SU-DHL-6 (cell line): ENCODE measurements at regions not wholly inside any gene's neighbourhood (a gene's known extent, or its start where the extent isn't known, plus 50 kb on each side); places are given as distances from the start of the nearest gene placed in this dataset.

ENCODE experiments used
- EZH2phosphoT487 ChIP-seq: fragments of 200-600 bp; sonication (generic), shearing (Covaris generic); conservative IDR thresholded peaks from 2 replicates; pipeline ENCODE4 v1.6.1; 2018; ENCODE audit warnings: mild to moderate bottlenecking, antibody characterized with exemption, low read length, moderate library complexity, mixed read lengths
- TF ChIP-seq, protein P1 (sequence below): fragments of 200-600 bp; sonication (generic); IDR thresholded peaks from one replicate; pipeline ENCODE4 v1.5.1; 2017; ENCODE audit warnings: antibody characterized with exemption, mild to moderate bottlenecking, low read length, moderate library complexity; ENCODE audit not compliant: insufficient read depth, poor library complexity, severe bottlenecking

DNA sequence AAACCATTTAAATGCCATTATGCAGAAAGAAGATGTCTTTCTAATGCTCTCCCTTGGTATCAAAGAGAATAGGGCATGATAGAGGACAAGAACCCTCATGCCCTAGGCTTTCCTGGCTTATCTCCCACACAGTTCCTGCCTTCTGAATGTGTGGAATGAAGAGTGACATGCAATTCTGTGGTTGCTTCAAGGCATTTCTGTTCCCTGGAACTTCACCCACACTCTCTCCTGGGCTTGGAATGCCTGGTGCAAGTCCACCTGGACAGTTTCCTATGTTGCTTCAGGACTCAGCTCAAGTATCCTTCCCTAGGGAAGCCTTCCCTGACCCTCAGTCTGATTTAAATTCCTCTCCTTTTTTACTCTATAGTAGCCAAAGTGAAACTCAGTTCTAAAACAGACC lies 53.8 kb upstream of the DRD2 start:
- TF ChIP-seq, protein P1, sequence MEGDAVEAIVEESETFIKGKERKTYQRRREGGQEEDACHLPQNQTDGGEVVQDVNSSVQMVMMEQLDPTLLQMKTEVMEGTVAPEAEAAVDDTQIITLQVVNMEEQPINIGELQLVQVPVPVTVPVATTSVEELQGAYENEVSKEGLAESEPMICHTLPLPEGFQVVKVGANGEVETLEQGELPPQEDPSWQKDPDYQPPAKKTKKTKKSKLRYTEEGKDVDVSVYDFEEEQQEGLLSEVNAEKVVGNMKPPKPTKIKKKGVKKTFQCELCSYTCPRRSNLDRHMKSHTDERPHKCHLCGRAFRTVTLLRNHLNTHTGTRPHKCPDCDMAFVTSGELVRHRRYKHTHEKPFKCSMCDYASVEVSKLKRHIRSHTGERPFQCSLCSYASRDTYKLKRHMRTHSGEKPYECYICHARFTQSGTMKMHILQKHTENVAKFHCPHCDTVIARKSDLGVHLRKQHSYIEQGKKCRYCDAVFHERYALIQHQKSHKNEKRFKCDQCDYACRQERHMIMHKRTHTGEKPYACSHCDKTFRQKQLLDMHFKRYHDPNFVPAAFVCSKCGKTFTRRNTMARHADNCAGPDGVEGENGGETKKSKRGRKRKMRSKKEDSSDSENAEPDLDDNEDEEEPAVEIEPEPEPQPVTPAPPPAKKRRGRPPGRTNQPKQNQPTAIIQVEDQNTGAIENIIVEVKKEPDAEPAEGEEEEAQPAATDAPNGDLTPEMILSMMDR = no peak
- no peak for TF ChIP-seq EZH2phosphoT487
